ENCODE measurements at regions not wholly inside any gene's neighbourhood (a gene's known extent, or its start where the extent isn't known, plus 50 kb on each side); places are given as distances from the start of the nearest gene placed in this dataset.

DNA sequence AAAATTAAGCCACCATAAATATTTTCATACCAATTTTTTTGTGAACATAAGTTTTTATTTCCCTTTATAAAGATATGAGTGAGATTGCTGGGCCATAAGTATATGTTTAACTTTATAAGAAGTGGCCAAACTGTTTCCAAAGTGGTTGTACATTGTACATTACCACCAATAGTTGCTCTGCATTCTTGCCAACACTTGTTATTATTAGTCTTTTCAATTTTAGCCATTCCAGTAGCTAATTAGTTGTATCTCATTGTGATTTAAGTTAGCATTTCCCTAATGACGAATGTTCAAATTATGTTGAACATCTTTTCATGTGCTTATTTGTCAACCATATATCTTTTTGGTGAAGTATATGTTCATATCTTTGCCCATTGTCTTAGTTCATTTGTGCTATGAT, 64.0 kb upstream of the DNAH14 start:
- DNase-seq = no peak
- TF ChIP-seq, protein P1, sequence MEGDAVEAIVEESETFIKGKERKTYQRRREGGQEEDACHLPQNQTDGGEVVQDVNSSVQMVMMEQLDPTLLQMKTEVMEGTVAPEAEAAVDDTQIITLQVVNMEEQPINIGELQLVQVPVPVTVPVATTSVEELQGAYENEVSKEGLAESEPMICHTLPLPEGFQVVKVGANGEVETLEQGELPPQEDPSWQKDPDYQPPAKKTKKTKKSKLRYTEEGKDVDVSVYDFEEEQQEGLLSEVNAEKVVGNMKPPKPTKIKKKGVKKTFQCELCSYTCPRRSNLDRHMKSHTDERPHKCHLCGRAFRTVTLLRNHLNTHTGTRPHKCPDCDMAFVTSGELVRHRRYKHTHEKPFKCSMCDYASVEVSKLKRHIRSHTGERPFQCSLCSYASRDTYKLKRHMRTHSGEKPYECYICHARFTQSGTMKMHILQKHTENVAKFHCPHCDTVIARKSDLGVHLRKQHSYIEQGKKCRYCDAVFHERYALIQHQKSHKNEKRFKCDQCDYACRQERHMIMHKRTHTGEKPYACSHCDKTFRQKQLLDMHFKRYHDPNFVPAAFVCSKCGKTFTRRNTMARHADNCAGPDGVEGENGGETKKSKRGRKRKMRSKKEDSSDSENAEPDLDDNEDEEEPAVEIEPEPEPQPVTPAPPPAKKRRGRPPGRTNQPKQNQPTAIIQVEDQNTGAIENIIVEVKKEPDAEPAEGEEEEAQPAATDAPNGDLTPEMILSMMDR (IDR thresholded peaks at IDR 0.05) = no peak
- no peak for ATAC-seq
- intact Hi-C loops (cut with DNase I) = no loop called here
- Histone ChIP-seq H3K27me3 (ENCODE audit: insufficient read depth in 3 of 3, low read length in 2 of 3) (peaks cover 0 to 2% (median 0%) of the 10 kb centered on the region in 3 donors), H3K27ac (no peak overlapping the region), H3K9me3 (peaks cover 9% of the 10 kb centered on the region), H3K4me1 (no peaks in the 10 kb centered on the region), H3K4me3 (no peak overlapping the region), H3K36me3 (ENCODE audit: insufficient read depth in 1 of 2, low read depth in 1 of 2) (no peaks in the 10 kb centered on the region)
- WGBS, 3 donors = 61 to 67% (median 65%) methylated on average over 1 of the region's 1 CpG

DNA sequence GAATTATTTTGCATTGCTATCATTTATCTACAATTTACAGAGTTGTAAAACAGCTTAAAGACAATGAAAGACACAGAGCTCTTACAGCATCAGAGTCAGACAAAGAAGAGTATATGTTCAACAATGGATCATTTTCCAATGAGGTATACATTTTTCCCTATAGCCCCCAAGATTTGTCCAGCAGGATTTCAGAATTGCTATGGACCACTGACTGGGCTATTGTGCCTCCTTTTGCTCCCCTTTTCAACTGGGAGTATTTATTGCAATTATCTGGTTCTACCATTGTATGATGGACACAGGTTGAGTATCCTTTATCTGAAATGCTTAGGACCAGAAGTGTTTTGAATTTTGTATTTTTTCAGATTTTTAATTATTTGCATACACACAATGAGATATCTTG, 62.5 kb upstream of the DNAH14 start:
- Histone ChIP-seq H3K4me3 (no peak overlapping the region), H3K27me3 (ENCODE audit: insufficient read depth in 3 of 3, low read length in 2 of 3) (peaks cover 0 to 2% (median 0%) of the 10 kb centered on the region in 3 donors), H3K4me1 (no peaks in the 10 kb centered on the region), H3K9me3 (peaks cover 9% of the 10 kb centered on the region), H3K36me3 (ENCODE audit: insufficient read depth in 1 of 2, low read depth in 1 of 2) (no peaks in the 10 kb centered on the region), H3K27ac (no peak overlapping the region)
- TF ChIP-seq, protein P1 (IDR thresholded peaks at IDR 0.05) = no peak
- intact Hi-C loops (cut with DNase I) = no loop called here
- no peak for ATAC-seq
- no peak for DNase-seq

DNA sequence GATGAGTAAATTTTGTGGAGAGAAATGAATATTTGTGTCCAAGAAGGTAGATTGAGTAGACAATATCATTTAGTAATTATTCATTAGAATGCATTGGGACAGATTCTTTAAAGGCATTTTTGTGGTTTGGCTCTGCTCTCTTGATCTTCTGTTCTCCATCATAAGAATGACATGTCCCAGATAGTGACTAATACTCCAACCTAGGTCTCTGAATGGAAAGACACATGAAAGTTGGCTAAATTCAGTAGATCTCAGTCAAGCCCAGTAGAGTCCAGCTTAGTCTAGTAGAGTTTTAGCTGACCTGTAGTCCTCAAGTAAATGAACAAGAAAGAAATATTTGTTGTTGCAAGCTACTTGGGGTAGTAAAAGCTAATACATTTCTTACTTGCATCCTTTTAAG, 61.8 kb upstream of the DNAH14 start:
- TF ChIP-seq, protein P1 (IDR thresholded peaks at IDR 0.05) = no peak
- ATAC-seq (no peak), DNase-seq (no peak)
- H3K36me3 ChIP-seq (ENCODE audit: insufficient read depth in 1 of 2, low read depth in 1 of 2) = no peaks in the 10 kb centered on the region
- H3K9me3 ChIP-seq = peaks cover 9% of the 10 kb centered on the region
- intact Hi-C loops (cut with DNase I) = no loop called here
- no peaks in the 10 kb centered on the region for H3K4me1 ChIP-seq
- no peak overlapping the region for H3K4me3 ChIP-seq
- H3K27me3 ChIP-seq (ENCODE audit: insufficient read depth in 3 of 3, low read length in 2 of 3) = peaks cover 0 to 2% (median 0%) of the 10 kb centered on the region in 3 donors
- H3K27ac ChIP-seq = no peak overlapping the region

DNA sequence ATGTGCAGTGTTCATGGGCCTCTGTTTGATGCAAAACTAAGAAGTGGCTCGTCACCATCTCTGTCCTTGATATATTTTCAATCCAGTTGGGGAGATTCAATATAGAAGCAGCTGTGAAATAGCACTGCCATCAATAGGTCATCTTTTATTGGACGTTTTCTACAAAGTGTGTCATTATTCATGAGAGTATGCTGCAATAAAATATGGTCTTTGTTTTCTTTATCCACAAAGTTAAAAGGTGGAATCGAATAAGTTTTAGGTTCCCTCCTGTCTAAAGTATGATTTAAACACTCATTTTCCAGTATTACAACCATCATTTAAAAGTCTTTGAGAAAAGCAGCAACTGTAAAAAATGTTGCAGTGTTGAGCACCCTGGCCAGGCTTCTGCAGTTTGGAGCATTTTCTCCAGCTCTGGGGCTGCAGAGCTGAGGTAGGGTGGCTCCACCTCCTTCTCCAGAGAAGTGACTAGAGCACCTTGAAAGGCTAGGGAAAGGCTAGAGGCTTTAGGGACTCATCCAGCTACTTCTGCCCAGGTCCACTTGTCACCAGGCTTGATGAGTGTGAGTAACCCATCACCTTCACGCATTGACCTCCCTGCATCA, 56.5 kb upstream of the DNAH14 start:
- no peaks in the 10 kb centered on the region for H3K9me3 ChIP-seq
- 44 to 53% (median 50%) methylated on average over 4 of the region's 4 CpGs for WGBS, 3 donors
- H3K36me3 ChIP-seq (ENCODE audit: insufficient read depth in 1 of 2, low read depth in 1 of 2) = no peaks in the 10 kb centered on the region
- no peak overlapping the region for H3K4me3 ChIP-seq
- no peak overlapping the region for H3K27ac ChIP-seq
- intact Hi-C loops (cut with DNase I) = no loop called here
- no peaks in the 10 kb centered on the region for H3K4me1 ChIP-seq
- TF ChIP-seq, protein P1 (IDR thresholded peaks at IDR 0.05) = no peak
- DNase-seq (no peak), ATAC-seq (no peak)
- peaks cover 0 to 20% (median 5%) of the 10 kb centered on the region in 3 donors for H3K27me3 ChIP-seq (ENCODE audit: insufficient read depth in 3 of 3, low read length in 2 of 3)

Data from psoas muscle (tissue), 7 donors.